ENCODE measurements at regions not wholly inside any gene's neighbourhood (a gene's known extent, or its start where the extent isn't known, plus 50 kb on each side); places are given as distances from the start of the nearest gene placed in this dataset.

- Histone ChIP-seq H3K36me3 (ENCODE audit: control insufficient read depth, insufficient read depth, low read length) (no peaks in the 10 kb centered on the region), H3K4me1 (no peaks in the 10 kb centered on the region), H3K4me3 (ENCODE audit: low read depth, low read length) (no peak overlapping the region), H3K27me3 (replicated peaks; ENCODE audit: control insufficient read depth, insufficient read depth, low read length) (no peaks in the 10 kb centered on the region), H3K9me3 (no peaks in the 10 kb centered on the region; the same call in 1 of the 2 replicates)
- Mint-ChIP-seq H3K27me3 (ENCODE audit: insufficient read depth, unreplicated experiment) (no peaks in the 10 kb centered on the region), H3K4me3 (ENCODE audit: unreplicated experiment) (no peak overlapping the region), H3K36me3 (ENCODE audit: insufficient read depth, unreplicated experiment) (no peaks in the 10 kb centered on the region), H3K27ac (ENCODE audit: unreplicated experiment) (no peak overlapping the region), H3K9me3 (ENCODE audit: unreplicated experiment) (no peaks in the 10 kb centered on the region), H3K4me1 (ENCODE audit: low read depth, unreplicated experiment) (no peaks in the 10 kb centered on the region)
- intact Hi-C loops (cut with micrococcal nuclease; ENCODE audit: unreplicated experiment), result no loop called here
- DNase-seq, result no peak
- no TSS peak for BruUV-seq (replicated peaks)
- TF ChIP-seq CTCF (IDR thresholded peaks at IDR 0.05; ENCODE audit: insufficient read depth in 1 of 2, low read depth in 1 of 2, low read length in 1 of 2, severe bottlenecking in 1 of 2, unreplicated experiment in 1 of 2), result no peak
- CTCF ChIA-PET, result no interaction called here
- POLR2A ChIA-PET, result no interaction called here
Measured at GRCh38 chr2:5479265-5479928, 212.8 kb upstream of the SOX11 start.

GRCh38 chr2:5482929-5483331, 209.3 kb upstream of the SOX11 start:
- no peaks in the 10 kb centered on the region for H3K4me1 Mint-ChIP-seq (ENCODE audit: low read depth, unreplicated experiment)
- POLR2A ChIA-PET, result no interaction called here
- H3K4me3 Mint-ChIP-seq (ENCODE audit: unreplicated experiment), result no peak overlapping the region
- no peak overlapping the region for H3K27ac Mint-ChIP-seq (ENCODE audit: unreplicated experiment)
- H3K36me3 Mint-ChIP-seq (ENCODE audit: insufficient read depth, unreplicated experiment), result no peaks in the 10 kb centered on the region
- Histone ChIP-seq H3K4me1 (no peaks in the 10 kb centered on the region), H3K4me3 (ENCODE audit: low read depth, low read length) (no peak overlapping the region), H3K9me3 (no peaks in the 10 kb centered on the region; the same call in 1 of the 2 replicates), H3K36me3 (ENCODE audit: control insufficient read depth, insufficient read depth, low read length) (no peaks in the 10 kb centered on the region), H3K27me3 (replicated peaks; ENCODE audit: control insufficient read depth, insufficient read depth, low read length) (no peaks in the 10 kb centered on the region)
- CTCF ChIA-PET, result no interaction called here
- no TSS peak for BruUV-seq (replicated peaks)
- no peak for TF ChIP-seq CTCF (IDR thresholded peaks at IDR 0.05; ENCODE audit: insufficient read depth in 1 of 2, low read depth in 1 of 2, low read length in 1 of 2, severe bottlenecking in 1 of 2, unreplicated experiment in 1 of 2)
- H3K9me3 Mint-ChIP-seq (ENCODE audit: unreplicated experiment), result no peaks in the 10 kb centered on the region
- H3K27me3 Mint-ChIP-seq (ENCODE audit: insufficient read depth, unreplicated experiment), result no peaks in the 10 kb centered on the region
- intact Hi-C loops (cut with micrococcal nuclease; ENCODE audit: unreplicated experiment), result no loop called here
- no peak for DNase-seq

DNA sequence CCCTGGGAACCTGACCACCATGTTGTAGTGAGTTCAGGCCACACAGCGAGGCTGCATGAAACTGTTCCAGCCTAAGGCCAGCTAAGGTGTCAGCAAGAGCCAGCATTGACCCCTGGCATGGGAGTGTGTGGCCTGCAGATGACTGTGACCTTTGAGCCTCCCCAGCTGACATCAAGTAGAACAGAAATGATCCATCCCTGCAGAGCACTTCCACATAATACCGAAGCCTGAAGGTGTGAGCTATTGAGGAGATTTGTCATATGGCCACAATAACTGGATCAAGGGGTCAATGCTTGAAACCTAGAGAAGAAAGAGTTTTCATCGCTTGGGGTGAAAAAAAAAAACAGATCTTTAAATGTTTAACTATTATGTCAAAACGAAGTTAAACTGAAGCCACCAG, 207.3 kb upstream of the SOX11 start:
- intact Hi-C loops (cut with micrococcal nuclease; ENCODE audit: unreplicated experiment), result no loop called here

More for the DNA sequence above, 207.3 kb upstream of the SOX11 start:
- BruUV-seq (replicated peaks), result no TSS peak
- no peak for TF ChIP-seq CTCF (IDR thresholded peaks at IDR 0.05; ENCODE audit: insufficient read depth in 1 of 2, low read depth in 1 of 2, low read length in 1 of 2, severe bottlenecking in 1 of 2, unreplicated experiment in 1 of 2)
- Mint-ChIP-seq H3K9me3 (ENCODE audit: unreplicated experiment) (no peaks in the 10 kb centered on the region), H3K36me3 (ENCODE audit: insufficient read depth, unreplicated experiment) (no peaks in the 10 kb centered on the region), H3K27ac (ENCODE audit: unreplicated experiment) (no peak overlapping the region), H3K4me1 (ENCODE audit: low read depth, unreplicated experiment) (no peaks in the 10 kb centered on the region), H3K4me3 (ENCODE audit: unreplicated experiment) (no peak overlapping the region), H3K27me3 (ENCODE audit: insufficient read depth, unreplicated experiment) (no peaks in the 10 kb centered on the region)
- no peak overlapping the region for H3K4me3 ChIP-seq (ENCODE audit: low read depth, low read length)
- H3K4me1 ChIP-seq, result no peaks in the 10 kb centered on the region
- no peaks in the 10 kb centered on the region for H3K9me3 ChIP-seq
- DNase-seq, result no peak
- H3K36me3 ChIP-seq (ENCODE audit: control insufficient read depth, insufficient read depth, low read length), result no peaks in the 10 kb centered on the region
- H3K27me3 ChIP-seq (replicated peaks; ENCODE audit: control insufficient read depth, insufficient read depth, low read length), result no peaks in the 10 kb centered on the region
- ChIA-PET POLR2A (no interaction called here), CTCF (no interaction called here)

Data from Caco-2 (cell line).